Upper lobe of left lung (tissue), 6 donors: ENCODE measurements at regions not wholly inside any gene's neighbourhood (a gene's known extent, or its start where the extent isn't known, plus 50 kb on each side); places are given as distances from the start of the nearest gene placed in this dataset.

Experiments
- ATAC-seq, 2 donors: fragments of 200-7000 bp; cut with Tn5 transposase; one replicate each; pipeline ENCODE4 v1.9.1; 2022; ENCODE audit warnings: mild to moderate bottlenecking in 2 of 2, moderate library complexity in 2 of 2; ENCODE audit not compliant: low FRiP score in 2 of 2
- DNase-seq, 2 donors: peaks; one replicate each; pipeline ENCODE4 v3.0.0-alpha.2; 2019 to 2020
- H3K27ac ChIP-seq, 4 donors: fragments of 200-600 bp; sonication (generic); one replicate each; pipeline ENCODE4 v1.5.1; 2016 to 2019
- H3K27me3 ChIP-seq, 4 donors: fragments of 200-600 bp; sonication (generic); one replicate each; pipeline ENCODE4 v1.5.1; 2017 to 2019
- H3K36me3 ChIP-seq, 4 donors: fragments of 200-600 bp; sonication (generic); one replicate each; pipeline ENCODE4 v1.5.1; 2016 to 2019
- H3K4me1 ChIP-seq, 4 donors: fragments of 200-600 bp; sonication (generic); one replicate each; pipeline ENCODE4 v1.5.1; 2018 to 2019
- H3K4me3 ChIP-seq, 4 donors: fragments of 200-600 bp; sonication (generic); one replicate each; pipeline ENCODE4 v1.5.1; 2017 to 2019; ENCODE audit warnings: mild to moderate bottlenecking in 2 of 4, moderate library complexity in 1 of 4
- H3K9me3 ChIP-seq, 4 donors: fragments of 200-600 bp; sonication (generic); one replicate each; pipeline ENCODE4 v1.5.1; 2018 to 2019
- CTCF ChIP-seq, 6 experiments: fragments of 450-650 bp in 4 of 6; fragments of 200-600 bp in 2 of 6; sonication (generic) in 2 of 6; IDR thresholded peaks; one replicate each; pipeline ENCODE4 v1.5.1; 2016 to 2019; ENCODE audit warnings: antibody characterized with exemption in 6 of 6
- EP300 ChIP-seq, 4 donors: sonication (generic); formaldehyde crosslinking; IDR thresholded peaks; one replicate each; pipeline ENCODE4 v1.5.1; 2017; ENCODE audit warnings: antibody characterized with exemption in 4 of 4, control low read depth in 2 of 4
- POLR2A ChIP-seq, 4 donors: fragments of 450-650 bp; IDR thresholded peaks; one replicate each; pipeline ENCODE4 v1.5.1; 2016 to 2017; ENCODE audit warnings: antibody characterized with exemption in 4 of 4, mild to moderate bottlenecking in 2 of 4
- POLR2AphosphoS5 ChIP-seq, 2 donors: sonication (generic); formaldehyde crosslinking; IDR thresholded peaks; one replicate each; pipeline ENCODE4 v1.5.1; 2017; ENCODE audit warnings: antibody characterized with exemption in 2 of 2
- WGBS, 2 donors: methylation state at CpG; one replicate each; pipeline ENCODE4 v1.1.5; 2017 to 2018; 5-methylcytosine and 5-hydroxymethylcytosine counted together
- donor health status: DM: no; HTN: no; CAD: no; lungs with moderate emphysema.
- donor health status: DM: no; HTN: yes; CAD: no; lungs with severe emphysema.

- Histone ChIP-seq H3K9me3 (no peaks in the 10 kb centered on the region), H3K36me3 (no peaks in the 10 kb centered on the region), H3K4me1 (no peaks in the 10 kb centered on the region), H3K27ac (no peak overlapping the region), H3K27me3 (no peaks in the 10 kb centered on the region), H3K4me3 (no peak overlapping the region)
- ATAC-seq (no peak), DNase-seq (no peak)
- TF ChIP-seq CTCF (IDR thresholded peaks at IDR 0.05) (no peak), POLR2A (IDR thresholded peaks at IDR 0.05) (no peak), EP300 (IDR thresholded peaks at IDR 0.05) (no peak), POLR2AphosphoS5 (IDR thresholded peaks at IDR 0.05) (no peak)
- 80 to 88% methylated on average over 2 of the region's 2 CpGs for WGBS, 2 donors
These were observed 76.5 kb upstream of the LSM6 start for GRCh38 chr4:146098978-146099377.

GRCh38 chr4:146098397-146098796 lies 77.1 kb upstream of the LSM6 start:
- no peak for ATAC-seq
- H3K27ac ChIP-seq: no peak overlapping the region
- no peaks in the 10 kb centered on the region for H3K9me3 ChIP-seq
- WGBS, 2 donors: 78 to 92% methylated on average over 1 of the region's 1 CpG
- DNase-seq: no peak
- TF ChIP-seq EP300 (IDR thresholded peaks at IDR 0.05) (no peak), POLR2AphosphoS5 (IDR thresholded peaks at IDR 0.05) (no peak), CTCF (IDR thresholded peaks at IDR 0.05) (no peak), POLR2A (IDR thresholded peaks at IDR 0.05) (no peak)
- no peak overlapping the region for H3K4me3 ChIP-seq
- no peaks in the 10 kb centered on the region for H3K36me3 ChIP-seq
- H3K4me1 ChIP-seq: no peaks in the 10 kb centered on the region
- no peaks in the 10 kb centered on the region for H3K27me3 ChIP-seq

- no peak for TF ChIP-seq CTCF (IDR thresholded peaks at IDR 0.05)
- no peak for TF ChIP-seq EP300 (IDR thresholded peaks at IDR 0.05)
- TF ChIP-seq POLR2A (IDR thresholded peaks at IDR 0.05): no peak
- TF ChIP-seq POLR2AphosphoS5 (IDR thresholded peaks at IDR 0.05): no peak
These were observed 79.1 kb upstream of the LSM6 start for GRCh38 chr4:146096371-146096770.

GRCh38 chr4:146095860-146096259 lies 79.7 kb upstream of the LSM6 start:
- ATAC-seq: no peak
- no peak for DNase-seq
- Histone ChIP-seq H3K27me3 (no peaks in the 10 kb centered on the region), H3K9me3 (no peaks in the 10 kb centered on the region), H3K36me3 (no peaks in the 10 kb centered on the region), H3K4me1 (no peaks in the 10 kb centered on the region), H3K4me3 (no peak overlapping the region), H3K27ac (no peak overlapping the region)
- TF ChIP-seq POLR2A (IDR thresholded peaks at IDR 0.05): no peak
- no peak for TF ChIP-seq EP300 (IDR thresholded peaks at IDR 0.05)
- TF ChIP-seq CTCF (IDR thresholded peaks at IDR 0.05): no peak
- TF ChIP-seq POLR2AphosphoS5 (IDR thresholded peaks at IDR 0.05): no peak
- 86 to 92% methylated on average over 2 of the region's 2 CpGs for WGBS, 2 donors

More at GRCh38 chr4:146096371-146096770, 79.1 kb upstream of the LSM6 start:
- DNase-seq (no peak), ATAC-seq (no peak)
- Histone ChIP-seq H3K4me3 (no peak overlapping the region), H3K4me1 (no peaks in the 10 kb centered on the region), H3K27ac (no peak overlapping the region), H3K9me3 (no peaks in the 10 kb centered on the region), H3K36me3 (no peaks in the 10 kb centered on the region), H3K27me3 (no peaks in the 10 kb centered on the region)
- 56 to 80% methylated on average over 2 of the region's 2 CpGs for WGBS, 2 donors

GRCh38 chr4:146095091-146095690 lies 80.3 kb upstream of the LSM6 start:
- H3K27me3 ChIP-seq: no peaks in the 10 kb centered on the region
- H3K9me3 ChIP-seq: no peaks in the 10 kb centered on the region
- DNase-seq (no peak), ATAC-seq (no peak)
- 55 to 58% methylated on average over 4 of the region's 4 CpGs for WGBS, 2 donors
- TF ChIP-seq CTCF (IDR thresholded peaks at IDR 0.05) (peak; percentile 44 to 64 (median 60)), EP300 (IDR thresholded peaks at IDR 0.05) (no peak), POLR2AphosphoS5 (IDR thresholded peaks at IDR 0.05) (no peak)
- H3K36me3 ChIP-seq: no peaks in the 10 kb centered on the region
- H3K4me3 ChIP-seq: no peak overlapping the region
- H3K27ac ChIP-seq: no peak overlapping the region
- no peaks in the 10 kb centered on the region for H3K4me1 ChIP-seq
